AG10803 (cell line): ENCODE measurements at regions not wholly inside any gene's neighbourhood (a gene's known extent, or its start where the extent isn't known, plus 50 kb on each side); places are given as distances from the start of the nearest gene placed in this dataset.

Experiments used
- DNase-seq: peaks from one replicate; pipeline ENCODE4 v3.0.0; 2010; ENCODE audit warnings: low read depth
- H3K4me3 ChIP-seq: 2 replicates; pipeline ENCODE4 v1.5.1; 2011; ENCODE audit warnings: mild to moderate bottlenecking, low read length, control low read depth
- TF ChIP-seq, protein P1 (sequence below): conservative IDR thresholded peaks from 2 replicates; pipeline ENCODE4 v1.5.1; 2011; ENCODE audit warnings: mild to moderate bottlenecking, low read length, control low read depth, inconsistent platforms

DNA sequence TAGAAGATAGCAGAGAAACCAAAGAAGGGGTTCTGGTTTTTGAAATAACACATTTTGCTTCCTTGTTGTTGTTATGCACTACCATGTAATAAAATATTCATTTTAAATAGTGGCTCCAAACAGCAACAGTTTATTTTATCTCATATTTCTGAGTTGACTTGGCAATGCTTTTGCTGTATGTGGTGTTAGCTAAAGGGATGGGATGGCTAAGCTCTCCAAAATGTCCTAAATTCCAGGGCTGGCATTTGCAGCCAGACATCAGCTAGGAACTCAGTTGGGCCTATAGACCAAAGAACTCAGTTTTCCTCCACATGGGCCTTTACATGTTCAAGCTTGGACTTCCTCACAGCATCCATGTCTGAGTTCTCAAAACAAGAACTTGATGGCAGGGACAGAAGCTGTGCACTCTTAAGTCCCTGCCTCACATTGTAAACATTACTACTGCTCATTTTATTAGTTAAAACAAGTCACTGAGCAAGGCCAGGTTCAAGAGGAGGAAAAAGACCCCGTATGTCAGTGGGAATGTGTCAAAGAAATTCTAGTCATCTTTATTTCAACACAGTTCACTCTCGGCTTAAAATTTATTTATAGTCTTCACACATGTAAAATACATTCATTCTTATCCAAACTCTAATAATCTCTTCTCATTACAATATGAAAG lies 819.3 kb upstream of the PCDH20 start:
- no peak for DNase-seq
- no peak overlapping the region for H3K4me3 ChIP-seq
- TF ChIP-seq, protein P1, sequence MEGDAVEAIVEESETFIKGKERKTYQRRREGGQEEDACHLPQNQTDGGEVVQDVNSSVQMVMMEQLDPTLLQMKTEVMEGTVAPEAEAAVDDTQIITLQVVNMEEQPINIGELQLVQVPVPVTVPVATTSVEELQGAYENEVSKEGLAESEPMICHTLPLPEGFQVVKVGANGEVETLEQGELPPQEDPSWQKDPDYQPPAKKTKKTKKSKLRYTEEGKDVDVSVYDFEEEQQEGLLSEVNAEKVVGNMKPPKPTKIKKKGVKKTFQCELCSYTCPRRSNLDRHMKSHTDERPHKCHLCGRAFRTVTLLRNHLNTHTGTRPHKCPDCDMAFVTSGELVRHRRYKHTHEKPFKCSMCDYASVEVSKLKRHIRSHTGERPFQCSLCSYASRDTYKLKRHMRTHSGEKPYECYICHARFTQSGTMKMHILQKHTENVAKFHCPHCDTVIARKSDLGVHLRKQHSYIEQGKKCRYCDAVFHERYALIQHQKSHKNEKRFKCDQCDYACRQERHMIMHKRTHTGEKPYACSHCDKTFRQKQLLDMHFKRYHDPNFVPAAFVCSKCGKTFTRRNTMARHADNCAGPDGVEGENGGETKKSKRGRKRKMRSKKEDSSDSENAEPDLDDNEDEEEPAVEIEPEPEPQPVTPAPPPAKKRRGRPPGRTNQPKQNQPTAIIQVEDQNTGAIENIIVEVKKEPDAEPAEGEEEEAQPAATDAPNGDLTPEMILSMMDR = no peak

DNA sequence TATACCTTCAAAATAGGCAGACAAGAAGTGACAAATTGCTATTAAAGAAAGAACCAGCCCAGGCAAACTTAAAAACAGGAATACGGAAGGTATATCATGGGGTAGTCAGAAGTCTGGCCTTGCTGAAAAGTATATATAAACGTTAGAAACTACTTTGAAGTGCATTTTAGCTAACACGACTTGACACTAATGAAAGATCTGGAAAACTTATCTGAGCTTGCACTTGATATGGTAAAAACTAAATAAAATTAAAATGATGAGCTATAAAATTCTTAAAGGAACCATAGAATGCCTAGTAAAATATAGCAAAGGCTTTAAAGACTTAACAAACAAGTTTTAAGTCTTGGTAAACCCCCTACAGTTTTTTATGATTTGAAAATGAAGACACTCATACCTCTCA lies 795.3 kb upstream of the PCDH20 start:
- no peak overlapping the region for H3K4me3 ChIP-seq
- TF ChIP-seq, protein P1 = no peak
- no peak for DNase-seq

DNA sequence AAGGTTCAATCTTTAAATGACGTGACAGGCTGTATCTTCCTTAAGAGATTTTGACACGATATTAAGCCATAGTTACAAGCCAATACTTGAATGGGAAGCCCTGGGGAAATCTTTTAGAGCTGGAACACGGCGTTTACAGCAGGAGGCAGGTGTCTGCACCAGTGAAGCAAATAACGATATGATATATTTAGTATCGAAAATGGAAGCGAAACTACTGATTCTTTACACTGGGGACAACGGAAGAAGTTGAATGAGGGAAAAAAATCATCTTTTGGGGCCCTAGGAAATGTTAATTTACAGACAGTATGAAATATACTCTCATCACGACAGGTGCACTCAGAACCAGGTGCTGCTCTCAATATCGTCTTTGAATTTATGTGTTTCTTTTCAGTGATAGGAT lies 793.9 kb upstream of the PCDH20 start:
- H3K4me3 ChIP-seq = no peak overlapping the region
- DNase-seq = no peak
- TF ChIP-seq, protein P1 = no peak

DNA sequence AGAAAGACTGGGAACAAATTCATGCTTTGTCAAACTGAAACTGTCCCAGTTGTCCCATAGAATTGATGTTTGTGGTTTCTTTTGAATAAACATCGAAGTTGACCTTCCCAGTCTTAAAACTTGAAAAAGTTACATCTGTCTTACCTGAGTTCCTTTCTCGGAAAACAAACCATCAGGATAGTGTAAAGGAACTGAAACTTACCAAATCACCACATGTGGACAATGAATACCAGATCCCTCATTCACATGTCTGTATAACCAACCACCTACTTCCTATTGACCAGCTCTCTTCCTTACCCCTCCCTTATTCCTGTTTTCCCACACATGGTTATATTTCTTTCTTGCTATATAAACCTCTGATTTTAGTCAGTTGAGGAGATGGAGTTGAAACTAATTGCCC lies 791.7 kb upstream of the PCDH20 start:
- no peak overlapping the region for H3K4me3 ChIP-seq
- TF ChIP-seq, protein P1 = no peak
- no peak for DNase-seq

DNA sequence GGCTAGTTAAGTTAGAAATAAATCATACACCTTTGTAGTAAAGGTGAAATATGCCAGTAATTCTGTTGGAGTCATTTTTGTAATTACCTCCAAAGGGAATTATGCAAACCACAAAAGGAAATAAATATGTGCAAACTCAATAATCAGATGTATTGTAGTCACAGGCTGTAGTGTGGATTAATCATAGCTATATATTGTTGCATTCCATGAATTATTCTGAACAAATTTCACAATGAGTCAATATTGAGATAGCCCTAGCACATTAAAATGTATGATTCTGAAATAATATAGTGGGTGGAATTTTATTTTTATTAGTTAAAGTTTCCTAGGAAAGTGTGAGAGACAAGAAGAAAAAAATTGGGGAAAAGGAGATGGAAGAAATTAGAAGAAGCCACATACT lies 790.5 kb upstream of the PCDH20 start:
- no peak for DNase-seq
- H3K4me3 ChIP-seq = no peak overlapping the region
- TF ChIP-seq, protein P1 = no peak

DNA sequence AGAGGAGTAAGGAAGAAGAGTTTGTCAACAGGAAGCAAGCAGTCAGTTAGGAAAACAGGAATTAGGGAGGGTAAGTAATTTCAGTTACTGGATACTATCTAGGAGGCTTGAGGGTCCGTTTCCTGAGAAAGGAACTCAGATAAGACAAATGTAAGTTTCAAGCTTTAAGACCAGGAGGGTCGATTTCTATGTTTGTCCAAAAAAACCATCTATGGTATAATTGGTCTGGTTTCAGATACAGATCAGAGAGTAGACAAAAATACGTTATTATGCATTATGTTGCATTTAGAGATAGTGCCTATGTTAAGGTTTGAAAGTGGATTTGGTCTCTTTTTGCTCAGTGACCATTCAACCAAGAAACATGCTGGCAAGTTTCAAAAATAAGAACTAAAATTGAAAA lies 789.6 kb upstream of the PCDH20 start:
- H3K4me3 ChIP-seq = no peak overlapping the region
- TF ChIP-seq, protein P1 = no peak

DNA sequence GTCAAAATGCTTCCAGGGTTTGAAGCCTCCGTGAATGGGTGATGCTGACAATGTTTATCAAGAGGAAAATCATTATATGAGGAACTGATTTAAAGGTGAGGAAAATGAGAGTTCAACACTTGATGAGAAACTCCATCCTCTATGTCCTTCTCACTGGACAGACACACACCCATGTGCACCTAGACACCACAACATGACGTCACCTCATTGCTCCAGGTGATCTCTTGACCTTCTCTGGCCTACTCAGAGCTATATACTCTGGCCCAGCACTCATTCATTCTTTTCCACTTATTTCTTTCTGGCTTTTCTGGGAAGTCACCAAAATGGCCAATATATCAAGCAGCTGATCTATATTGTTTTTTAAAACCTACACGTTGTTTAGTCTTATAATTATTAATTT lies 778.7 kb upstream of the PCDH20 start:
- TF ChIP-seq, protein P1 = no peak
- DNase-seq = no peak
- no peak overlapping the region for H3K4me3 ChIP-seq

More for the DNA sequence above, 789.6 kb upstream of the PCDH20 start:
- DNase-seq = no peak
